ENCODE measurements at regions not wholly inside any gene's neighbourhood (a gene's known extent, or its start where the extent isn't known, plus 50 kb on each side); places are given as distances from the start of the nearest gene placed in this dataset.
A peak's percentile ranks its signal among the peaks of the same experiment; 100 is the strongest.

DNA sequence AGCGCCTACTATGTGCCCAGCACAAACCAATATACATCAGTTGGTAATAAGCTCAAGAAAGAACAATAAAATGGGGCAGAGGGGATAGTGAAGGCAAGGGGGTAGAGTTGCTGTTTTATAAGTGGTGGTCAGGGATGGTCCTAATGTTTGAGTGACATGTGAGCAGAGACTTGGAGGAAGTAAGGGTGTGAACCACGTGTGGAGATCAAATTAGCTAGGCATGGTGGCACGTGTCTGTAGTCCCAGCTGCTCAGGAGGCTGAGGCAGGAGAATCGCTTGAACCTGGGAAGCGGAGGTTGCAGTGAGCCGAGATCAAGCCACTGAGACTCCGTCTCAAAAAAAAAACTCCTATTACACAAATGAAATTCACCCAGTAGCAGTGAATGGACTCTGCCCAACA, 56.5 kb downstream of the IRX6 start:
- ChIA-PET CTCF (no interaction called here), POLR2A (no interaction called here)
- Histone ChIP-seq H3K4me1 (peaks cover 19% of the 10 kb centered on the region), H3K36me3 (ENCODE audit: control insufficient read depth, insufficient read depth, low read length) (no peaks in the 10 kb centered on the region), H3K27me3 (replicated peaks; ENCODE audit: control insufficient read depth, insufficient read depth, low read length) (no peaks in the 10 kb centered on the region), H3K9me3 (no peaks in the 10 kb centered on the region), H3K4me3 (ENCODE audit: low read depth, low read length) (no peak overlapping the region)
- Mint-ChIP-seq H3K27ac (ENCODE audit: unreplicated experiment) (no peak overlapping the region), H3K4me1 (ENCODE audit: low read depth, unreplicated experiment) (peaks cover 9% of the 10 kb centered on the region), H3K4me3 (ENCODE audit: unreplicated experiment) (no peak overlapping the region), H3K9me3 (ENCODE audit: unreplicated experiment) (no peaks in the 10 kb centered on the region), H3K27me3 (ENCODE audit: insufficient read depth, unreplicated experiment) (no peaks in the 10 kb centered on the region), H3K36me3 (ENCODE audit: insufficient read depth, unreplicated experiment) (no peaks in the 10 kb centered on the region)
- BruUV-seq (replicated peaks): no TSS peak
- intact Hi-C loops (cut with micrococcal nuclease; ENCODE audit: unreplicated experiment): no loop called here
- TF ChIP-seq, protein P1, sequence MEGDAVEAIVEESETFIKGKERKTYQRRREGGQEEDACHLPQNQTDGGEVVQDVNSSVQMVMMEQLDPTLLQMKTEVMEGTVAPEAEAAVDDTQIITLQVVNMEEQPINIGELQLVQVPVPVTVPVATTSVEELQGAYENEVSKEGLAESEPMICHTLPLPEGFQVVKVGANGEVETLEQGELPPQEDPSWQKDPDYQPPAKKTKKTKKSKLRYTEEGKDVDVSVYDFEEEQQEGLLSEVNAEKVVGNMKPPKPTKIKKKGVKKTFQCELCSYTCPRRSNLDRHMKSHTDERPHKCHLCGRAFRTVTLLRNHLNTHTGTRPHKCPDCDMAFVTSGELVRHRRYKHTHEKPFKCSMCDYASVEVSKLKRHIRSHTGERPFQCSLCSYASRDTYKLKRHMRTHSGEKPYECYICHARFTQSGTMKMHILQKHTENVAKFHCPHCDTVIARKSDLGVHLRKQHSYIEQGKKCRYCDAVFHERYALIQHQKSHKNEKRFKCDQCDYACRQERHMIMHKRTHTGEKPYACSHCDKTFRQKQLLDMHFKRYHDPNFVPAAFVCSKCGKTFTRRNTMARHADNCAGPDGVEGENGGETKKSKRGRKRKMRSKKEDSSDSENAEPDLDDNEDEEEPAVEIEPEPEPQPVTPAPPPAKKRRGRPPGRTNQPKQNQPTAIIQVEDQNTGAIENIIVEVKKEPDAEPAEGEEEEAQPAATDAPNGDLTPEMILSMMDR (IDR thresholded peaks at IDR 0.05; ENCODE audit: insufficient read depth in 1 of 2, low read depth in 1 of 2, low read length in 1 of 2, severe bottlenecking in 1 of 2, unreplicated experiment in 1 of 2): no peak
- DNase-seq: no peak

DNA sequence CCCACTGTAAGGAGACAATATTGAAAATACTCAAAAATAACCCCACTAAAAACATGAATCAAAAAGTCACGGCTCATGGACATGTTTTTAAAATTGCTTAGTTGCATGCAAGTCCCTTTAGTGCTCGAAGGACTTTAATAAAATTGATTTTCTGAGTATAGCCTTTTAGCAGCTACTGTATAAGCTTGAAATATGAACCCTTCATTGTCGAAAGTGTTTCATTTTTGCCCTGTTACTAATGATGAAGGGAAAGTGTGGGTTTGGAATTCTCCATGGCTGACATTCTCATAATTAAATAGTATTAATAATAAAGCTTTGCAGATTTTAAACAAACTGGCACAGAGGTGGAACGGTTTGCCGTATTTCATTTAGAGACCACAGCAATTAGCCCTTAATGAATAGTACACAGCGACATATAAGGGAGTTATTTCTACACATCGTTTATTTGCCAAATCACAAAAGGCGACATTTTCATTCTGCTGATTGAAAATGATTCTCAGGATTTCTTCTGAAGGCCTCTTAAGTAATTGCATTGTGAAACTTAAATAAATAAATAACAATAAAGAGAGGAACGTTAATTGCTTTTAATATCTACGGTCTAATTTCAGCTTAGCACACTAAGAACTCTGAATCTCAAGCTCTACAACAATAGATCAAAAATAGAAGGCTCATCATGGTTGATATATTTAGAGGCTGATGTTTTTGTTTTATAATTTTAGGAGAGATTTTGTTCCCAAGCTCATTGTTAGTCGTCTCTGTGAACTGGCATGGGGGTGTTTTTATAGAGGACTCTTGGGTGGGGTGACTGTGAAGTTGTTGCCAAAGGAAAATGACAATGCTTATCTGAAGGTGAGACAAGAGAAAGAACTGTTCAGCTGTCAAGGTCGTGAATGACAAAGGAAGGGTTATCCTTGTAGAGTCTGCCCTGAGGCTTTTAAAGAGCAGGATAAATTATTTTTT, 60.6 kb downstream of the IRX6 start:
- ChIA-PET POLR2A (no interaction called here), CTCF (no interaction called here)
- intact Hi-C loops (cut with micrococcal nuclease; ENCODE audit: unreplicated experiment): no loop called here
- Mint-ChIP-seq H3K4me1 (ENCODE audit: low read depth, unreplicated experiment) (peaks cover 27% of the 10 kb centered on the region), H3K36me3 (ENCODE audit: insufficient read depth, unreplicated experiment) (no peaks in the 10 kb centered on the region), H3K27me3 (ENCODE audit: insufficient read depth, unreplicated experiment) (no peaks in the 10 kb centered on the region), H3K4me3 (ENCODE audit: unreplicated experiment) (no peak overlapping the region), H3K9me3 (ENCODE audit: unreplicated experiment) (no peaks in the 10 kb centered on the region), H3K27ac (ENCODE audit: unreplicated experiment) (peak overlapping the region; percentile 86)
- Histone ChIP-seq H3K4me1 (peaks cover 36% of the 10 kb centered on the region), H3K4me3 (ENCODE audit: low read depth, low read length) (no peak overlapping the region), H3K9me3 (no peaks in the 10 kb centered on the region), H3K36me3 (ENCODE audit: control insufficient read depth, insufficient read depth, low read length) (no peaks in the 10 kb centered on the region), H3K27me3 (replicated peaks; ENCODE audit: control insufficient read depth, insufficient read depth, low read length) (no peaks in the 10 kb centered on the region)
- BruUV-seq (replicated peaks): no TSS peak
- TF ChIP-seq, protein P1 (IDR thresholded peaks at IDR 0.05; ENCODE audit: insufficient read depth in 1 of 2, low read depth in 1 of 2, low read length in 1 of 2, severe bottlenecking in 1 of 2, unreplicated experiment in 1 of 2): no peak
- no peak for DNase-seq

DNA sequence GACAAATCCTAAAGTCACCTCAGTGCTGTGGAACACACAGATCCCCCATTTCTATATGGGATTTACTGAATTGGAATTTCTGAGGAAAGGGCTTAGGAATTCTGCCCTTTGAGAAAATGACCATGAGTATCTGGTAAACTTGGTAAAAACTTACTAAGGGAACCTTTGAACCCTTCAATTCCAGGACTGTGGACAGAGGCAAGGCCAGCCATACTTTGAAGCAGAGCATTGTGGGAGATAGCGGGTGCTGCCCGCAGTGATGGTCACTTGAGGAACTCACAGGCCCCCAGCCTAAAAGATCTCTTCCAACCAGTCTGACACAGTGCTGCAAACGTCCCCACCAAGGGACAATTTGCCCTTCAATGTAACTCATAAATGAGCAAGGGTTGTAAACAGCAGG, 61.4 kb downstream of the IRX6 start:
- TF ChIP-seq, protein P1 (IDR thresholded peaks at IDR 0.05; ENCODE audit: insufficient read depth in 1 of 2, low read depth in 1 of 2, low read length in 1 of 2, severe bottlenecking in 1 of 2, unreplicated experiment in 1 of 2): no peak
- intact Hi-C loops (cut with micrococcal nuclease; ENCODE audit: unreplicated experiment): no loop called here
- Mint-ChIP-seq H3K27me3 (ENCODE audit: insufficient read depth, unreplicated experiment) (no peaks in the 10 kb centered on the region), H3K36me3 (ENCODE audit: insufficient read depth, unreplicated experiment) (no peaks in the 10 kb centered on the region), H3K4me3 (ENCODE audit: unreplicated experiment) (no peak overlapping the region), H3K9me3 (ENCODE audit: unreplicated experiment) (no peaks in the 10 kb centered on the region), H3K27ac (ENCODE audit: unreplicated experiment) (peak overlapping the region; percentile 86), H3K4me1 (ENCODE audit: low read depth, unreplicated experiment) (peaks cover 27% of the 10 kb centered on the region)
- POLR2A ChIA-PET: no interaction called here
- Histone ChIP-seq H3K27me3 (replicated peaks; ENCODE audit: control insufficient read depth, insufficient read depth, low read length) (no peaks in the 10 kb centered on the region), H3K4me3 (ENCODE audit: low read depth, low read length) (no peak overlapping the region), H3K36me3 (ENCODE audit: control insufficient read depth, insufficient read depth, low read length) (no peaks in the 10 kb centered on the region), H3K4me1 (peaks cover 40% of the 10 kb centered on the region), H3K9me3 (no peaks in the 10 kb centered on the region)
- DNase-seq: no peak
- no TSS peak for BruUV-seq (replicated peaks)
- CTCF ChIA-PET: no interaction called here
